ENCODE measurements at regions not wholly inside any gene's neighbourhood (a gene's known extent, or its start where the extent isn't known, plus 50 kb on each side); places are given as distances from the start of the nearest gene placed in this dataset.
"Not testable (repeated sequence)": the region's sequence is repeated elsewhere in the genome, so short reads cannot be mapped to it uniquely, and the experiment has no call there.

- DNase-seq (ENCODE audit: low read depth, low spot score): no peak
- no peak overlapping the region for H3K4me3 ChIP-seq (ENCODE audit: low read length)
Observed at GRCh38 chr6:106759112-106759511, 129.7 kb downstream of the QRSL1 start.

DNA sequence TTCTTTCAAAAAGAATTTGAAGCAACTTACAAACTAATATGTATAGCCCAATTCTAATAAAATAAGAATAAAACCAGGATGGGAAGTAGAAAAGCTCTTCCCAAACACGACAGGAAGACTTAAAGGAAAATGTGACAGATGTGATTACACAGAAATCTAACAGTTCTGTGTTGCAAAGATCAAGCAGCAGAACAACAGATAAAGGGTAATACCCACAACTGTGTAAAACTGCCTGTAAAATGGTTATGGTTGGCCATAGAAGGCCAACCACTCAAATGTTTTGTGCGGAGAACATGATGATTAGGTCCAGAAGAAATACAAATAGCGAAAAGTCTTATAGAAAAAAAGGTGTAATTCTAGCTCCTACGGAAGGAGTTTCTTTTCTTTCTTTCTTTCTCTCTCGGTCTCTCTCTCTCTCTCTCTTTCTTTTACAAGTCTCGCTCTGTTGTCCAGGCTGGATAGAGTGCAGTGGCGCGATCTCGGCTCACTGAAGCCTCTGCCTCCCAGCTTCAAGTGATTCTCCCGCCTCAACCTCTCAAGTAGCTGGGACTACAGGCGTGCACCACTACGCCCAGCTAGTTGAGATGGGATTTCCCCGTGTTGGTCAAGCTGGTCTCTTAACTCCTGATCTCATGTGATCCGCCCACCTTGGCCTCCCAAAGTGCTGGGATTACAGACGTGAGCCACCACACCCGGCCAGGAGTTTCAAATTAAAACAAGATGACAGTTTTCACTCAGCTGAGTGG lies 128.5 kb downstream of the QRSL1 start:
- no peak overlapping the region for H3K4me3 ChIP-seq (ENCODE audit: low read length)
- no peak for DNase-seq (ENCODE audit: low read depth, low spot score)

DNA sequence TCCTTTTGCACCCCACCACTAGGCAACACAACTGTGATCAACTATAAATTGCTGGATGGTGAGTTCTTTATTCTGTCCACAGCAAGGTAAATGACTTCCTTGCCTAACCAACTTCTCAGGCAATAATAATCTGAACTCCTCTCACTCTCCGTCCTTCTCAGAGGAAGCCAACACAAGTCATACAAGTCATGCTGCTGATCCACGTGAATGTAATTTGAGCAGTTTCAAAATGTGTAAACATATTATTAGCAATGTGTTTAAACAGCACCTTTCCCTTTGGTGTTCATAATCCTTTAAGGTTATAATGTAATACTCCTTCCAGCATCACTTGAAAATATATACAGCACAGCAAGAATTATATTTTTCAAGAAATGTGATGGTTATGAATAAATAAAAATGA lies 127.9 kb downstream of the QRSL1 start:
- no peak for DNase-seq (ENCODE audit: low read depth, low spot score)

DNA sequence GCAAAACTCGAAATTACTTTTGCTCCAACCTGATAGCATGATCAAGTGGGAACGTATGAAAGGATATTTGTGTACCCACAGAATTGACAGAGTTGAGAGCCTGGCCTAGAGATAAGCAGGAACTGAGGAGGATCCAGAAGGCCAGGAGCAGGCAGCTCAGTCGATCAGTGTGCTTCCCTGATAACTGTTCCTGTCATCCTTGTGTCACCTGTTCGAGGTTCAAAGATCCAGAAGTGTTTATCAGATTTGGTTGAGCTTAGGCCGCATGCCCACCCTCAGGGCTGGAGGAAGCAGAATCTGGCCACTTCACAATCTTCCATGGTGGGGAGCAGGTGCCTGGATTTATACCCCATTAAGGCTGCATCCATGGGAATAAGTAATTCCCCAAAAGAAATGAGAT lies 124.8 kb downstream of the QRSL1 start:
- H3K4me3 ChIP-seq (ENCODE audit: low read length): no peak overlapping the region
- DNase-seq (ENCODE audit: low read depth, low spot score): no peak

More for the DNA sequence above, 127.9 kb downstream of the QRSL1 start:
- H3K4me3 ChIP-seq (ENCODE audit: low read length): no peak overlapping the region

DNA sequence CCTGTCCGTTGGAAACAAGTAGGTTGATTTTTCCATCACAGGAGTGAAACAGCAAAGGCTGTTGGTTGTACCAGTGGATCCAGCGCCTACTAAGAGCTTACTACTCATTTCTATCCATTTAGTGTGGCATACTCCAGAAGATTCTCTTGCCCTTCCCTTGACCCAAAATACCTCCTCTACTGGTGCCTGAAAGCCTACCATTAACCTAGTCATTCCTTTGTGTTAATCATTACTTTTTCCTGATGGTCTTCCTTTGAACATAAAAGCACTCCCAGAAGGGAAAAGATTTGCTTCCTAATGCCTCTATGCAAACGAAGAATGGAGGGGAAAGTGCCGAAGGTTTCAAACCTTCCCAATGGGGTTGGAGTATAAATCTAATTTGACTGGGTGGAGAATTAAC lies 123.3 kb downstream of the QRSL1 start:
- DNase-seq (ENCODE audit: low read depth, low spot score): no peak
- no peak overlapping the region for H3K4me3 ChIP-seq (ENCODE audit: low read length)

DNA sequence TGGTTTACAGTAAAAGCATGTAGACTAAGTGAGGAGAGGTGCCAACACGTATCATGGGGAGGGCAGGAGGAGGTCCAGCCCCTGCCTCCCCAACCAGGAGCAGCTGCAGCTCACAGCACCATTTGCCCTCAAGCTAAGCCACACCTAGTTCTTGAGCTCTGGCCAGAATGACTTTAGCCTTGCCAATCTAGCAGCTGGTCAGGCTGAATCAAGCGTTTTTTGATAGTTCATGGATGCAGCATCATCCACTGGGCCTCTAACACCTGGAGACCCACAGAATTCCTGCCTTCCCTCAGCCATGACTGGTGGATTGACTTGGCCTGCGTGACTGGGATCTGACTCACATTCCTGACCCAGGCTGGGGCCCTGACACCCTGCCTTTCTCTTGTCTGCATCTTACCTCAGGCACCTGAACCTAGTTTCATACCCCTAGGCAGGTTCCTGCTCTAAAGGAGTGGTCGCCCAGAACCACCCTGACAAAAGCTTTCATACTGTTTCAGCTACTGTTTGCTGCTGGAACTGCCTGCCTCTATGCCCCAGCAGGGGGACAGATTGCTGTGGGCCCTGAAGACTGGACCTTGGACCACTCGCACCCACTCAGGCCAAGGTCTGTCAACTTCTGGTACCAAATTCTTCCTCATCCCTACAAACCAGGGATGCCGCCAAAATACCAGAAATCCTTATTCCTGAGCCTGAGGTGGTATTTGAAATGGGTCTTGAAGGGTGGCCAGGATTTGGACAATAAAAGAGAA lies 122.3 kb downstream of the QRSL1 start:
- no peak for DNase-seq (ENCODE audit: low read depth, low spot score)
- H3K4me3 ChIP-seq (ENCODE audit: low read length): no peak overlapping the region

DNA sequence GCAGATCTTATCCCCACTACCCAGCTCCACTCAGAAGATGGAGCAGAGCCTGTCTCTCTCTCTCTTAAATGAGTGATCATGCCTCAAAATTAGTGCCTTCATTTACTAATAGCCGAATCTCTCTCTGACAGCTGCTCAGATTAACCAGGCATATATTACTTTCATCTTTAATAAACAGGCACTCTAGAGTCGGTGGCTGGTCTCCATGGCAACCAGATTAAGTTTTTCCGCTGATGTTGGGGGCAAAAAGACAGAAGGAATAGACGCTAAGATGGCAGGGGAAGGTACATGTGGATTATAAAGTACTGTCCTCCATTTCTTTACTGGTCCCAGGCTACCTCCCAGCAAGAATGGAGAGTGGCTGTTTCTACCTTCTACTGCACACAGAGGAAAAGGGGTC lies 121.6 kb downstream of the QRSL1 start:
- no peak for DNase-seq (ENCODE audit: low read depth, low spot score)
- H3K4me3 ChIP-seq (ENCODE audit: low read length): no peak overlapping the region

- no peak overlapping the region for H3K4me3 ChIP-seq (ENCODE audit: low read length)
- DNase-seq (ENCODE audit: low read depth, low spot score): no peak
Observed at GRCh38 chr6:106750142-106750918, 121.0 kb downstream of the QRSL1 start.

GRCh38 chr6:106749609-106750008 lies 120.2 kb downstream of the QRSL1 start:
- no peak overlapping the region for H3K4me3 ChIP-seq (ENCODE audit: low read length)
- no peak for DNase-seq (ENCODE audit: low read depth, low spot score)

DNA sequence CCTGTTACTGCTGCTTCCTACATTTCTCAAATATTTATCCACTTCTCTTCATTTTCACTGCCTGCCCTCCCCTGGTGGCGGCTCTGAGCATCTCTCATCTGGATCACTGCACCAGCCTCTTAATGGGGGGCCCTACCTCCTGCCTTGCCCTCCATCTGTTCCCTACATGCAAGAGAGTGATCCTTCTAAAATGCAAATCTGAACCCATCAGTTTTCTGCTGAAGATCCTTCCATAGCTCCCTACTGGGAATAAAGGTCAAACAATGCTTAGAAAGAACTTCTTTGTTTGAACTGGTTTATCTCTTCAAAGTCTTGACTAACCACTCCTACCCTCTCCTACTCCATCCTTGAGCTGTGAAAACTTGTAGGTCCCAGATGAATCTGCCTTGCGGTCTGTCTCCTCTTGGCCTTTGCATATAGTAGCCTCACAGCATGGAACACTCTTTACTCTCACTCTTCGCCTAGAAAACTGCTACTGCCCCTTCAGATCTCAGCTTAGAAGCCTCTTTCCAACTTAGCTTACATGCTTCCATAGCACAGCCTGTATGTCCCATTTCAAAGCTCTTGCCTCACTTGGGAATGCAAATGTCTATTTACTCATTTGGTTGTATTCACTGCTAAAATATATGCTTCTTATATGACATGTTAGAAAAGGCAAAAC lies 119.3 kb downstream of the QRSL1 start:
- H3K4me3 ChIP-seq (ENCODE audit: low read length): no peak overlapping the region
- DNase-seq (ENCODE audit: low read depth, low spot score): no peak

- no peak for DNase-seq (ENCODE audit: low read depth, low spot score)
- H3K4me3 ChIP-seq (ENCODE audit: low read length): no peak overlapping the region
Observed at GRCh38 chr6:106747139-106747538, 117.8 kb downstream of the QRSL1 start.

GRCh38 chr6:106746652-106747051 lies 117.3 kb downstream of the QRSL1 start:
- DNase-seq (ENCODE audit: low read depth, low spot score): no peak
- no peak overlapping the region for H3K4me3 ChIP-seq (ENCODE audit: low read length)

DNA sequence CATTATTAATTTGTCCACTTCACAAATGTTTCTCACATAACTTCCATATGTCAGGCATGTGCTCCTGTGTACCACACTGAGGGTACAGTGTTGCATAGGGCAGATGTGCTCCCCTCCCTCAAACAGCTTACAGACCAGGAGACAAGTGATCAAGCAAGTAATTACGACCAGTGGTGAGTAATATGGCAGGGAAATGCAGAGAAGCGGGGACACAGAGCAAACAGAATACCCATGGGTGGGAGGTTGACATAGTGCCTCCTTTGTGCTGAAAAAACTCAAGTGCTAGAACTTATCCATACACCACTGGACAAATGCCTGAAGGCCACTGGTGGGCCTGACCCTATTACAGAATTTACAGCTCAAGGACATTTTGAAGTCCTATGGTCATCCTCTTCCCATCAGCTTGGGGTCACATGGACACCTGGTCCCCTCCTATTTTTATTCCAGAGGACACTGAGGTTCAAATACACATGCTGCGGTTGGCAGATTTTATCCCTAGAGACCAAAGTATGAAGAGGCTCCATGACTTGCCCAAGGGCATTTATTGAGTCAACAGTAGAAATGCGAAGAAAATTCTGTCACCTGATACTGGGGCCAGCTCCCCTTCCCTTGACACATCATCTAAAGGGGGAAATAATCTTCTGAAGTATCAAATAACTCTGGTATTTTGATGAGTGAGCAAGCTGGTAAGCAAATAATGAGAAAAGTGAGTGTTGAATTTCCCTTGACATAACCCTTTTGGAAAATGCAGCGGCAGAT lies 116.6 kb downstream of the QRSL1 start:
- no peak overlapping the region for H3K4me3 ChIP-seq (ENCODE audit: low read length)
- no peak for DNase-seq (ENCODE audit: low read depth, low spot score)

DNA sequence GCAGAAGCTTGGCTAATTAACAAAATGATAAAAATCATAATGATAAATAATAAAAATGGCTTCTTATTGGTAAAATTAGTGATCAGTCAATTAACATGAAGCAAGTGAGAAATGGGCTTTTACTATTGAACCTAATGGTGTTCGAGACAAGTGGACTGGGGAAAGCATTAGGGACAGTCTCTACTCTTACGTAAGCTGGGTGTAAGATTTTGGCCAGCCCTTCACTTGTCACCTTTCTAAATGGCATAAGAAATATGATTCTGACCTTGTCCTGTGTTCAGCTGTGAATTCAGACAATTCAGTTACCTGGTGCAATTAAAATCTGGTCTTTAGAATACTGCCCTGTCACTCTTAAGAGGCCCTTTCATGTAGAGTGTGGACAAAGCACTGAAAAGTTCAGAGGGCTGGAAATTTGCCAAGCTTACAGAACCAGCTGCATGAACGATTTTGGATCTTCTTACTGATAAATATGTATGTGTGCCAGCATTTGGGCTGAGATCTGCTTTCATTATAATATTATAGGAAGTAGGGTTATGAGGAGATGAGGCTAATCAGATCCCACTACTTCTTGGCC lies 115.9 kb downstream of the QRSL1 start:
- H3K4me3 ChIP-seq (ENCODE audit: low read length): no peak overlapping the region
- DNase-seq (ENCODE audit: low read depth, low spot score): no peak

GRCh38 chr6:106744781-106745180 lies 115.4 kb downstream of the QRSL1 start:
- no peak overlapping the region for H3K4me3 ChIP-seq (ENCODE audit: low read length)
- no peak for DNase-seq (ENCODE audit: low read depth, low spot score)

DNA sequence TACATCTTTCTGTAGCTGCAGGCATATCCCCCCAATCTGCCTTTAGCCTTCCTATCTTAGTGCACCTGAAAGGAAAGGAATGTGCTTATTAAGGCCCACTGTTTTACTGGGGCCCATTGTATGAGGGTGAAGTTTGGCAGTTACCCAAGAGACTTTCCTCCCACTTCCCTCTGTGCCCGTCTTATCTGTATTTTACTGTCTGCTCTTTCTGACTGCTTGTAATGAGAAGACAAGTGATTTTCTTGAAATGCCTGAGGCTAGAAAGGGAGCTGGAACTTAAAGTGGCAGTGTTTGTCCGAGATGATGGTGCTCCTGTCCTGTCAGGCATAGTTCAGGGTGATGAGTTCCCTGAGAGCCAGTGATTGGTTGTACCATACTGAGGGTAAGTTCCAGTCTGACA lies 114.7 kb downstream of the QRSL1 start:
- DNase-seq (ENCODE audit: low read depth, low spot score); H3K4me3 ChIP-seq (ENCODE audit: low read length): not testable (repeated sequence)

GRCh38 chr6:106743612-106744011 lies 114.2 kb downstream of the QRSL1 start:
- DNase-seq (ENCODE audit: low read depth, low spot score): no peak
- H3K4me3 ChIP-seq (ENCODE audit: low read length): no peak overlapping the region

DNA sequence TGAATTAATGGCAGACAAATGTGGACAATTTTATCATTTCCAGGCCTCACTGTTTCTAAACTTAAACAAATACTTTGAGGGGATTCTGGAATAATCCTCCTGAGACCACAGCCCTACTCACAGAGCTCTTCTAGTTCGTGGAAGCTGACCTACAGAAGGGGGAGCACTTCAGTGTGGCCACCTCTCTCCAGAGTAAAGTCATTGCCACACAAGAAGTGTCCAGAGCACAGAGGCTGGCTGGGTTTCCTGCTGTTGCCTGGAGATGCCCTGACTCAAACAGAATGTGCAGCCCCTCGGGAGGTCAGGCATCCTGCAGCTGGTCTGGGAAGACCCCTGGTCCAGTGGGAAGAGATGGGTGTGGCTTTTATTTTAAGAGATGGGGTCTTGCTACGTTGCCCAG lies 110.9 kb downstream of the QRSL1 start:
- no peak for DNase-seq (ENCODE audit: low read depth, low spot score)
- no peak overlapping the region for H3K4me3 ChIP-seq (ENCODE audit: low read length)

DNA sequence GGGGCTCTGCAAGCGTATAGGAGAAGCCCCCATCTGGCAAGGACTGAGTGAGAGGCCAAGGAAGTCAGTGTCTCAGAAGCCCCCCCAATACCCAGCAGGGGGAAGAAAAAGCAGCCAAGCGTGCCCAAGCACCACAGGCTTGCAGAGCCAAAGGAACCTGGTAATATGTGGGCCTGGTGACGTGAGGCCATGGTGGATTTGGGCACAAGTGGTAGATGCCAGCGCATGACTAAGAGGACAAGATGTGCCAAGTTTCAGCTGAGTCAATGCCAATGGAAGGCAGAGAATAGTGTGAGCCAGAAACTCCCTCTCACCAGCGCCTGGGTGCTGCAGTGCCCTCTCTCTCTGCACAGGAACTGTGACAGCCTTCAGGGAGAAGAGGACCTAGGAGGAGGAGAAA lies 110.0 kb downstream of the QRSL1 start:
- H3K4me3 ChIP-seq (ENCODE audit: low read length): no peak overlapping the region
- DNase-seq (ENCODE audit: low read depth, low spot score): no peak
